Calu3 (cell line): ENCODE measurements at regions not wholly inside any gene's neighbourhood (a gene's known extent, or its start where the extent isn't known, plus 50 kb on each side); places are given as distances from the start of the nearest gene placed in this dataset.

Experiments
- BruUV-seq: library from RNA; stranded (reverse); fragments of 400-500 nt; replicated peaks from 2 replicates; lab custom pipeline; 2021; lab: Mats Ljungman, UMichigan
- CTCF ChIA-PET: fragments of 300-600 bp; sonication (Branson Sonifier 250); formaldehyde crosslinking; loops from one replicate; lab custom pipeline; 2022; ENCODE audit warnings: antibody characterized with exemption; lab: Charles Lee
- DNase-seq: peaks from one replicate; pipeline ENCODE4 v3.0.0; 2022
- H3K27ac Mint-ChIP-seq: one replicate; pipeline ENCODE4 v1.8.0; 2022; ENCODE audit warnings: mixed read lengths; ENCODE audit not compliant: unreplicated experiment
- H3K27me3 Mint-ChIP-seq: one replicate; pipeline ENCODE4 v1.8.0; 2022; ENCODE audit warnings: mixed read lengths; ENCODE audit not compliant: unreplicated experiment
- H3K36me3 Mint-ChIP-seq: one replicate; pipeline ENCODE4 v1.8.0; 2022; ENCODE audit warnings: mild to moderate bottlenecking, moderate library complexity, mixed read lengths; ENCODE audit not compliant: insufficient read depth, unreplicated experiment
- H3K4me1 Mint-ChIP-seq: one replicate; pipeline ENCODE4 v1.8.0; 2022; ENCODE audit warnings: mild to moderate bottlenecking, low read depth, mixed read lengths; ENCODE audit not compliant: unreplicated experiment
- H3K4me3 Mint-ChIP-seq: one replicate; pipeline ENCODE4 v1.8.0; 2022; ENCODE audit warnings: mild to moderate bottlenecking, low read depth, moderate library complexity, mixed read lengths; ENCODE audit not compliant: unreplicated experiment
- H3K9me3 Mint-ChIP-seq: one replicate; pipeline ENCODE4 v1.8.0; 2022; ENCODE audit warnings: low read depth, mixed read lengths; ENCODE audit not compliant: unreplicated experiment
- intact Hi-C: fragments of 100-400 bp; cut with micrococcal nuclease; formaldehyde crosslinking; loops from one replicate; pipeline ENCODE4 v1.10.0; 2022; ENCODE audit not compliant: unreplicated experiment
- TF ChIP-seq, protein P1 (sequence below): fragments of 200-600 bp; IDR thresholded peaks from one replicate; pipeline ENCODE4 v1.8.0; 2022; ENCODE audit warnings: antibody characterized with exemption; ENCODE audit not compliant: unreplicated experiment

GRCh38 chr1:172777767-172778166 lies 118.9 kb downstream of the FASLG start:
- DNase-seq = no peak
- peaks cover 2% of the 10 kb centered on the region for H3K9me3 Mint-ChIP-seq
- H3K4me3 Mint-ChIP-seq = no peak overlapping the region
- H3K27ac Mint-ChIP-seq = no peak overlapping the region
- CTCF ChIA-PET = no interaction called here
- intact Hi-C loops = no loop called here
- BruUV-seq = no TSS peak
- no peaks in the 10 kb centered on the region for H3K4me1 Mint-ChIP-seq
- TF ChIP-seq, protein P1, sequence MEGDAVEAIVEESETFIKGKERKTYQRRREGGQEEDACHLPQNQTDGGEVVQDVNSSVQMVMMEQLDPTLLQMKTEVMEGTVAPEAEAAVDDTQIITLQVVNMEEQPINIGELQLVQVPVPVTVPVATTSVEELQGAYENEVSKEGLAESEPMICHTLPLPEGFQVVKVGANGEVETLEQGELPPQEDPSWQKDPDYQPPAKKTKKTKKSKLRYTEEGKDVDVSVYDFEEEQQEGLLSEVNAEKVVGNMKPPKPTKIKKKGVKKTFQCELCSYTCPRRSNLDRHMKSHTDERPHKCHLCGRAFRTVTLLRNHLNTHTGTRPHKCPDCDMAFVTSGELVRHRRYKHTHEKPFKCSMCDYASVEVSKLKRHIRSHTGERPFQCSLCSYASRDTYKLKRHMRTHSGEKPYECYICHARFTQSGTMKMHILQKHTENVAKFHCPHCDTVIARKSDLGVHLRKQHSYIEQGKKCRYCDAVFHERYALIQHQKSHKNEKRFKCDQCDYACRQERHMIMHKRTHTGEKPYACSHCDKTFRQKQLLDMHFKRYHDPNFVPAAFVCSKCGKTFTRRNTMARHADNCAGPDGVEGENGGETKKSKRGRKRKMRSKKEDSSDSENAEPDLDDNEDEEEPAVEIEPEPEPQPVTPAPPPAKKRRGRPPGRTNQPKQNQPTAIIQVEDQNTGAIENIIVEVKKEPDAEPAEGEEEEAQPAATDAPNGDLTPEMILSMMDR = no peak
- no peaks in the 10 kb centered on the region for H3K36me3 Mint-ChIP-seq
- H3K27me3 Mint-ChIP-seq = no peaks in the 10 kb centered on the region

DNA sequence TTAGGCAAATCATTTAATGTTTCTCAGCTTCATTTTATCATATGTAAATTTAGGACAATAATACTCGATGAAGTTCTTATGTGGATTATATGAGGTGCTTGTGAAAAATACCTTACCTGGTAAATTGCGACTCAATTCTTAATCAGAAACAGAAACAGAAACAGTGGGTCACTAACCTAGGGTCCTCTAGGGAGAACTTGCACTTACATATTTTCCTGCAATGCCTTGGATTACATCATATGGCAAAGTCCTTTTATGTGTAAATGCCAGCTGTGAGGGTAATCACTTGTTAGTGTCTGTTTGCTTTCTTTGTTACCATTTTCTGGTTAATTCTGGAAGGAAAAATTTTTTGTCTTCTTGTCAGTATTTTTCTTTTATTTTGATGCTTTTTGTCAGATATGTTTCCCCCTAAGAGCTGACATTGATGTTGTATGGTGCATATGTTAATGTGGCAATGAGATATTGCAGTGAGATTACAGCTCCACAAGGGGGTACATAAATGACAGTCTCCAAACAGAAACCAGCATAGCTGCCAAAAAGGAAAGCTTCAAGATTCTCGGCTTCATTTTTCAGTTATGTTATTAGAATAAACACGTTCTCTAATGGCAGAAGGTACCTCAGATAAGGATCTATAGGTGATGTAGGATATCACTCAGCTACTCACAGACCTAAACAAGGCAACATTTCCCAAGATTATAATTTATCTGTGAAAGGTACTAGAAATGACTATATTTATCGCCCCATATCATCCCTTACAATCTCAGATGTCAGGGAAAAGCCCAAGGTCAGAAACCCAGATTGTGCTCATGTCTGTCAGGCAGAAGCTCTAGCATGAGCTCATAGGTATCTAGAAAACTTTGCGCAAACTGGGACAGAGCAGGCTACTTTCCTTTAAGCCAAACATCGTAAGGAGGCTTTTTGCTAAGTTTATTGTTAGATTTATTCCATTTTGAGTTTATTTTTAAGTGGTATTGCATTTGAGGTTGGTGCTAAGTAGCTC lies 119.9 kb downstream of the FASLG start:
- Mint-ChIP-seq H3K9me3 (peaks cover 5% of the 10 kb centered on the region), H3K36me3 (no peaks in the 10 kb centered on the region), H3K4me1 (no peaks in the 10 kb centered on the region), H3K4me3 (no peak overlapping the region), H3K27me3 (no peaks in the 10 kb centered on the region), H3K27ac (no peak overlapping the region)
- BruUV-seq = no TSS peak
- TF ChIP-seq, protein P1 = no peak
- intact Hi-C loops = no loop called here
- no peak for DNase-seq
- CTCF ChIA-PET = interaction anchor here (1.1 to 1.4 kb wide), 2 partner anchors 49 to 424 kb away, joined by 3 read pairs; no protein-coding TSS in a partner anchor

- Mint-ChIP-seq H3K4me1 (no peaks in the 10 kb centered on the region), H3K27me3 (no peaks in the 10 kb centered on the region), H3K4me3 (no peak overlapping the region), H3K27ac (no peak overlapping the region), H3K9me3 (peaks cover 5% of the 10 kb centered on the region), H3K36me3 (no peaks in the 10 kb centered on the region)
- DNase-seq = no peak
- intact Hi-C loops = no loop called here
- TF ChIP-seq, protein P1 = no peak
- BruUV-seq = no TSS peak
- CTCF ChIA-PET = interaction anchor here (1.4 kb wide), 1 partner anchor 49 kb away, joined by 3 read pairs; no protein-coding TSS in a partner anchor
Measured at GRCh38 chr1:172779491-172779890, 120.6 kb downstream of the FASLG start.

DNA sequence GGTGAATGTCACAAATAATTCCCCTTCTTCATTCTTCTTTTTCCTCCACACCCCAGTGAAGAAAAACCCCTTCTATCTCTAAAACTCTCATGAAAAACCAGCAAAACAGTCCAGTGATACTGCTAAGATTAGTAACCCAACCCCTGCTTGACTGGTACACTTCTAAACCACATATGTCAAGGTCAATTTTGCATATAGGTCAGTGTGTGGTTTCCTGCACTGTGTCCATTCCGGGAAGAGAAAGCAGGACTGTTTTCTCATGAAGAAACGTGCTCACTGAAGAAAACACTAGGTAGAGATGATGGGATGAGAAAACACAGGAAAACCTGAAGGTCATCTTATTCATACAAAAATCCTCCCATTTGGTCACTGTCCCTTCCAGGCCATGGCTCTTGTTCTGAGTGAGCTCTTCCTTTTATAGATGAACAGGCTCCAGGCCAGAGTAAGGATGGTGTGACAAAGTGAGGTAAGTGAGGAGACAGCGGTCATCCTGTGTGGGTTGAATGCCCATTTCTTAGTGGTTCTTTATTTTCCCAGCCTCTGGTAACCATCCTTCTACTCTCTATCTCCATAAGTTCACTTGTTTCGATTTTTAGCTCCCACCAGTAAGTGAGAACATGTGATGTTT lies 122.7 kb downstream of the FASLG start:
- no peaks in the 10 kb centered on the region for H3K36me3 Mint-ChIP-seq
- no peak overlapping the region for H3K27ac Mint-ChIP-seq
- peaks cover 9% of the 10 kb centered on the region for H3K9me3 Mint-ChIP-seq
- no TSS peak for BruUV-seq
- H3K27me3 Mint-ChIP-seq = no peaks in the 10 kb centered on the region
- TF ChIP-seq, protein P1 = no peak
- CTCF ChIA-PET = no interaction called here
- no peak overlapping the region for H3K4me3 Mint-ChIP-seq
- DNase-seq = no peak
- intact Hi-C loops = no loop called here
- H3K4me1 Mint-ChIP-seq = no peaks in the 10 kb centered on the region
